Subcutaneous abdominal adipose tissue (tissue), 5 donors: ENCODE measurements at regions not wholly inside any gene's neighbourhood (a gene's known extent, or its start where the extent isn't known, plus 50 kb on each side); places are given as distances from the start of the nearest gene placed in this dataset.

Experiments
- H3K27ac ChIP-seq: one replicate; pipeline ENCODE4 v1.7.0; 2013; ENCODE audit warnings: low read depth, mild to moderate bottlenecking, inconsistent platforms, low read length, moderate library complexity
- H3K27me3 ChIP-seq, 5 donors: one replicate each; pipeline ENCODE4 v1.7.0; 2013; ENCODE audit warnings: low read length in 5 of 5, inconsistent platforms in 1 of 5; ENCODE audit not compliant: control insufficient read depth in 5 of 5, insufficient read depth in 4 of 5
- H3K36me3 ChIP-seq, 5 donors: one replicate each; pipeline ENCODE4 v1.7.0; 2013; ENCODE audit warnings: low read length in 5 of 5; ENCODE audit not compliant: control insufficient read depth in 5 of 5, insufficient read depth in 5 of 5
- H3K4me1 ChIP-seq, 5 donors: one replicate each; pipeline ENCODE4 v1.7.0; 2013; ENCODE audit warnings: low read length in 5 of 5, mild to moderate bottlenecking in 3 of 5, moderate library complexity in 1 of 5; ENCODE audit not compliant: control insufficient read depth in 5 of 5, insufficient read depth in 5 of 5
- H3K4me3 ChIP-seq, 5 donors: one replicate each; pipeline ENCODE4 v1.7.0; 2013; ENCODE audit warnings: low read length in 5 of 5, low read depth in 1 of 5
- H3K9ac ChIP-seq, 5 donors: one replicate each; pipeline ENCODE4 v1.7.0; 2013; ENCODE audit warnings: low read length in 5 of 5, mild to moderate bottlenecking in 4 of 5, moderate library complexity in 3 of 5
- H3K9me3 ChIP-seq, 5 donors: one replicate each; pipeline ENCODE4 v1.7.0; 2013; ENCODE audit warnings: low read length in 5 of 5; ENCODE audit not compliant: control insufficient read depth in 5 of 5
- donor health status: healthy.
- donor health status: healthy.
- donor health status: healthy.
- donor health status: healthy.
- donor health status: healthy.

DNA sequence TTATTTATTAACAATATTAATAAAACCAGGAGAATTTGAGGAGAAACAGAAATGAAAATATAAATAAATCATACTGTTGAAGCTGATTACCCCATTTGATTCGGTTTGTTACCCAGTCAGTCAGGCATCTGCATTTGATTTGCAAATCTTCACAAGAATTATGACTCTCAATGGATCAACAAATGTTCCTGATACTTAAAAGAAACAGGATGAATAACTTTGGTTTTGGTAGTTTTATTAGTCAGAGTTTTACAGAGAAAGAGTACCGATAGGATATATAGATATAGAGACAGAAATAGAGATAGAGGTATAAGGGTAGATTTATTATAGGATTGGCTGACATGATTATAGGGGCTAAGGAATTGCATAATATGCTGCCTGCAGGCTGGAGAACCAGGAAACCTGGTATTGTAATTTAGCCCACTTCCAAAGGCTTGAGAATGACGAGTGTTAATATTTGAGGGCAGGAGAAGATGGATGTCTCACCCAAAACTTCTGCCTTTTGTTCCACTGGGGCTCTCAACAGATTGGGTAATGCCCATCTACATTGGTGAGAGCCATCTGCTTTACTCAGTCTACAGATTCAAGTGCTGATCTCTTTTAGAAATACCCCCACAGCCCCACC lies 241.6 kb upstream of the COL8A1 start:
- Histone ChIP-seq H3K9ac (no peak overlapping the region), H3K27ac (no peak overlapping the region), H3K4me3 (no peak overlapping the region), H3K27me3 (no peaks in the 10 kb centered on the region), H3K4me1 (no peaks in the 10 kb centered on the region), H3K9me3 (peaks cover 0 to 11% (median 2%) of the 10 kb centered on the region in 5 donors), H3K36me3 (no peaks in the 10 kb centered on the region)

DNA sequence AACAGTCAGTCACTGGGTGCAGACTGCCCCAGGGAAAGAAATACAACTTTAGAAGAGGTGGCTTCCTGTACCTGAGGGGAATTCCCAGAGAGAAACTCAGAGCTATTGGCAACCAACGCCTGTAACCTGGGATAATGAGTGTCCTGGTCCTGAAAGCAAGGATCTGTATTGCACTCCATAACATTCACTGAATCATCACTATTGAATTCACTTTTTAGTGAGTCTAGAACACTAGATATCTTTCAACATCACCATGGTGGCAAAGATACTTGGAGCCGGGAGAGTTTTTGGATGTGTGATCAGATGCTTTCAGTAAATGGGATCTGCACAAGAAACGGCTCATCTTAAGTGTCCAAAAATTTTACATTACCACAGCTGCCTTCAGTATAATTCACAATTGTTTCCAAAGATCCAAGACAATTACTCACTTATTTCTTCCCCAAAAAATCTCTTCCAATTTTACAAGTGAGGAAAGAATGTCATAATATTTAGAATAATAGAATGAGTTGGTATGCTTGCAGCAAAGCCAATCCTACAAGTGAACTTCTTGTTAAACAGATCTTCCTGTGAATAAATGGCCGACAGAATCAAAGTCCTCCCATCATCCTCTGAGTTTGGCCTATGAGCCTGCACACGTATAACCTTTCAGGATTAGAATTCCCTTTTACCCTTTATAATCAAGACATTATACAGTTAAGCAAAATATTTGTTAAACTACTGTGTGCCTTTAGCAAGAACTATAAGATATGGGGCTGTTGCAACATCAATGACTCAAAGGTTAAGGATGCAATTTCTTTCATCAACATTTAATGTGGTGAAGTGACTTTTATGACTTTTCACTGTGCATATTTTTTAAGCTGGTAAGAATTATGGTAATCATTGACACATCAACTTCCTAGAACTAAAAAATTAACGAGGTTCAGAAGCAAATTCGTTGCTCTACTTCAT lies 243.3 kb upstream of the COL8A1 start:
- no peak overlapping the region for H3K9ac ChIP-seq
- H3K36me3 ChIP-seq, result no peaks in the 10 kb centered on the region
- H3K4me1 ChIP-seq, result no peaks in the 10 kb centered on the region
- no peak overlapping the region for H3K27ac ChIP-seq
- no peaks in the 10 kb centered on the region for H3K27me3 ChIP-seq
- no peak overlapping the region for H3K4me3 ChIP-seq
- H3K9me3 ChIP-seq, result peaks cover 0 to 11% (median 2%) of the 10 kb centered on the region in 5 donors

DNA sequence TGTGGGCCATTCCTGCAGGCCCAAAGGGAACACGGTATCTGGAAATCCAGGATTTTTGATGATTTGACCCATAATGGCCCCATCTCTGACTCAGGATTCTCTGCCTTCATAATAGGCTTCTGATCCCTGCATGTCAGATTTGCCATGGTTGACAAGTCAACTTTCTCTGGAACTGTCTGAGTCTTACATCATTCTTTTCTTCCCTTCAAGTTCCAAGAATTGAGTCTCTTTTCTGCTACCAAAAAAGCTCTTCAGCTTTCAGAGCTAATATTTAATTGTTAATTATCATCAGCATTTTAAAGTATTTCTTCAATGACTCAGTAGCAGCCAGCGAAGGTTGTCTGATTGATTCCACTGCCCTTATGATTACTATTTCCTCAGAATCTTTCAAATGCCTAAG lies 244.4 kb upstream of the COL8A1 start:
- no peak overlapping the region for H3K4me3 ChIP-seq
- no peak overlapping the region for H3K9ac ChIP-seq
- no peaks in the 10 kb centered on the region for H3K27me3 ChIP-seq
- peaks cover 0 to 9% (median 2%) of the 10 kb centered on the region in 5 donors for H3K9me3 ChIP-seq
- no peaks in the 10 kb centered on the region for H3K4me1 ChIP-seq
- no peak overlapping the region for H3K27ac ChIP-seq
- H3K36me3 ChIP-seq, result no peaks in the 10 kb centered on the region

DNA sequence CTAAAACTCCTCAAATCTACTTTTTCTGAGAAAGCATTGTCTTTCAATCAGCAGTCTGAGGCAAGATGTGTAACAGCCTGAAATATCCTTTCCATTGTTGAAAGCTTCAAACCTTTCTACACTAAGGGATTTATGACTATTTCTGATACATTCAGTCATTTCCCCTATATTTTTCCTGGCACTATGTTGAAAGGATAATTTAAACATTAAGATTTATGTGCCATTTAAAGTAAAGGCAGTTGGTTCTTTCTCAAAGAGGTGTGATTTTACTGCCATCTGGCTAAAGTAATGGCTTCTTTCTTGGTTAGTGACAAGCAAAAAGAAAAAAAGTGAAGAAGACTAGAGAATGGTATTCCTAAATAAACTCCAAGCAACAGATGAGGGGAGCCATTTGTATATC lies 249.6 kb upstream of the COL8A1 start:
- Histone ChIP-seq H3K9me3 (no peaks in the 10 kb centered on the region), H3K27ac (no peak overlapping the region), H3K27me3 (no peaks in the 10 kb centered on the region), H3K9ac (no peak overlapping the region), H3K36me3 (no peaks in the 10 kb centered on the region), H3K4me3 (no peak overlapping the region), H3K4me1 (no peaks in the 10 kb centered on the region)

DNA sequence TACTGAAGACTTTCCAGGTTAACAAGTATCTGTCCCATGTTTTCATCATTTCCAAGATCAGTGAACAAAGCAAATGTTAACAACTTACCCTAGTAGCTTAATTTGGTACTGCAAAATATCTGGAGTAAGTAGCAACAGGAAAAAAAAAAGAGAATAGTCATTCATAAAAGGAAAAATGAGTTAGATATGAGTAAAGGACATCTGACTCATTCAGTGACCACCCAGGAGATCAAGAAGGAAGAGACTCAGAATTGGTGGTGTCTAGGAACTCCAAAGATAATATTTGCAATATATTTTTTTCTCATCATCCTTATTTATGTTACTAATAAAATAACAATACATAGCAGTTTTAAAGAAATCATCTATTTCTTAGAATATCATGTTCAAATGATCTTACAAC lies 253.8 kb upstream of the COL8A1 start:
- Histone ChIP-seq H3K4me1 (no peaks in the 10 kb centered on the region), H3K4me3 (no peak overlapping the region), H3K27ac (no peak overlapping the region), H3K9ac (no peak overlapping the region), H3K9me3 (peaks cover 0 to 4% (median 3%) of the 10 kb centered on the region in 5 donors), H3K27me3 (no peaks in the 10 kb centered on the region), H3K36me3 (no peaks in the 10 kb centered on the region)

DNA sequence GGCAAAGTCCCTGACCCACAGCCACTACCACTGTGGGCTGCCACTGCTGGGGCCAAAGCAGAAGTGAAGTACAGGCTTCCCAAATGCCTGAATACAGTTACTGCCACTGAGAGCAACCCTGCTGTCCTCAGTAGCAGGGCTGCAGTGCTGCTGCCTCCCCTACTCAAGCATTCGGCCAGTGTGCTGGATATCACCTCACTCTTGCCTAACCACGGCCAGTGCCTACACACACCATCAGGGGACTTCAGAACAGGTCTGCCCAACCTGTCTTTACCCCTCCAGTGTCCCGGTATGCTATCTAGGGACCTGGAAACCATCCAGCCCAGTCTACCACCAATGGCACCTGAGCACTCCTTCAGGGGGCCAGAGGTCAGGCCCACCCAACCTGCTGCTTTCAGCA lies 261.5 kb upstream of the COL8A1 start:
- Histone ChIP-seq H3K4me3 (no peak overlapping the region), H3K27ac (no peak overlapping the region), H3K27me3 (no peaks in the 10 kb centered on the region), H3K9me3 (peaks cover 0 to 4% (median 3%) of the 10 kb centered on the region in 5 donors), H3K36me3 (no peaks in the 10 kb centered on the region), H3K4me1 (no peaks in the 10 kb centered on the region), H3K9ac (no peak overlapping the region)

DNA sequence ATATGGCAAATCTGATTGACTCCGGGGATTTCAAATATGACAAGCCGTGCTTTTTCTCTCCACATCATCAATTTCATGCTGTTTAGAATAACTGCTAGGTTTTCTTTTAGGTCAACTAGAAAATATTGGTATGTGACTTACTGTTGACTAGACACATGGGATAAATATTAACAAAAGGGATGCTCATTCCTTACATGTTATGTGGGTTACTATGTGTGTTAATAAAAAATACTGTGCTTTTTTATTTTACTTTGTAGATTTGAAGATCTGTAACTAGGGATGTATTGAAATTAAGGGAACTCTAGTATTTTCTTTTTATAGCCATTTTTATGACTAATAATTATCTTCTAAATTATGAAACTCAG lies 264.6 kb upstream of the COL8A1 start:
- Histone ChIP-seq H3K9me3 (no peaks in the 10 kb centered on the region), H3K36me3 (no peaks in the 10 kb centered on the region), H3K27me3 (no peaks in the 10 kb centered on the region), H3K4me3 (no peak overlapping the region), H3K27ac (no peak overlapping the region), H3K4me1 (no peaks in the 10 kb centered on the region), H3K9ac (no peak overlapping the region)

DNA sequence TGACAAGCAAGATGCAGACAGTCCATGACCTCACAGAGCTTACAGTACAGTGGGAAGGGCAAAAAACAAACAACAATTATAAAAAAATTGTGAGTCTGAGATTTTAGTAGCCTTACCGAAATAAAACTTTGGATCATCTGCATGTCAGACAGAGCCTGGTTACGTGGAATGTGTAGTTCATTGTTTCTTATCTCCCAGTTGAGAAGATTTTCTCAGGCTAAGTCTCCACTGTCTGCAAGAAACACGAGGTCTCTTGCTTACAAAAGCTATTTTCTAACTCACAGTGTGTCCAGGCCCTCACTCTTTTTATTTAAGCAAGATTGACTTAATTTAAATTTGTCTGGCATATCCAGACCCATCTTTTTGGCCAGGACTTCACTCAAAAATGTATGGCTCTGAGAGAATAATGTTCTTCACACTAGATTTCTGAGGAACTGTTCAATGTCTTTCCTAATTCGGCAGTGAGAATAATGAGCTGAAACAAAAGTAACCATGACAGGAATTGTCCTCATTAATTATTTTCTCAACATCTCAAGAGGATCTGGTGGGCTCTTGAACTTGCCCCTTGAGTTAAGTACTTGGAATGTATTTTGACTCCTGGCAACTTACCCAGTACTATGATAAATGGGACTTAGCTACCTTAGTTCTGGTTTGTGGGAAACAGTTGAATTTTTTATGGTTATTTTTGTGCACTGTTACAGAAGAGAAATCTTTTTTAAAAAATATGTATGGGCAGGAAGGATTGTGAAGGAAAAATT lies 265.1 kb upstream of the COL8A1 start:
- H3K36me3 ChIP-seq, result no peaks in the 10 kb centered on the region
- H3K4me1 ChIP-seq, result no peaks in the 10 kb centered on the region
- no peak overlapping the region for H3K4me3 ChIP-seq
- H3K9me3 ChIP-seq, result no peaks in the 10 kb centered on the region
- no peaks in the 10 kb centered on the region for H3K27me3 ChIP-seq
- no peak overlapping the region for H3K9ac ChIP-seq
- no peak overlapping the region for H3K27ac ChIP-seq

DNA sequence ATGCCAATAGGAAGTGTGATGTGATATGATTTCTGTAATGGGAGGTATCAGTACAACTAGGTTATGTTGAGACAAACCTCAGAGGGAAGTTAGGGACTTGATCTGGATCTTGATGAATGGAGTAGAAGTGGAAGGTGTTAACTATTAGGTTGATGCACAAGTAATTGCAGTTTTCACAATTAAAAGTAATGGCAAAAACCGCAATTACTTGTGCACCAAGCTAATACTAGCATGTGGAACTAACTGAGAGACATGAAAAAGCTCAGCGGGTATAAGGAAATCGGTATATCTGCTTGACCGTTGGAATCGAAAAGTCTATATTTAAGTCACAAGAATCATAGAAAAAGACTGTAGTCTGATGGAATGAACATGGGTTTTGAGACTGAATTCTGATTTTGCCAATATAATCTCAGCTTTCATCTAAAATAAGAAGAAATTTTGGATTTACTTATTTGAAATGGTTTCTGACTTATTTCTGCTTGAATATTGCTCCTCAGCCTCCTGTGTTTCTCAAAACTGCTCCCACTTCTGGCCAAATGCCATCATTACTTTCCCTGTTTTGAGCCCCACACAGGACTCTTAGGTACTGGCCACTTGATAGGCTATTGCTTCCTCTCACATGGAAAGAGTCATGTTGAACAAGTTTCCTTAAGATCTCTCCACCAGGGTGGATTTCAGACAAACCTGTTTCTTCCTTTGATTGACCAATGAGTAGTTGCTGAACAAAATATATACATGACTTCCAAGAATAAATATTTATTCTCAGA lies 271.5 kb upstream of the COL8A1 start:
- H3K9ac ChIP-seq, result no peak overlapping the region
- H3K4me3 ChIP-seq, result no peak overlapping the region
- no peaks in the 10 kb centered on the region for H3K27me3 ChIP-seq
- H3K9me3 ChIP-seq, result peaks cover 0 to 3% (median 0%) of the 10 kb centered on the region in 5 donors
- H3K4me1 ChIP-seq, result no peaks in the 10 kb centered on the region
- H3K36me3 ChIP-seq, result no peaks in the 10 kb centered on the region
- no peak overlapping the region for H3K27ac ChIP-seq
